Aorta (tissue), 5 donors: ENCODE measurements at regions not wholly inside any gene's neighbourhood (a gene's known extent, or its start where the extent isn't known, plus 50 kb on each side); places are given as distances from the start of the nearest gene placed in this dataset.
"Not testable (repeated sequence)": the region's sequence is repeated elsewhere in the genome, so short reads cannot be mapped to it uniquely, and the experiment has no call there.

Experiments used
- ATAC-seq: fragments of 200-7000 bp; cut with Tn5 transposase; one replicate; pipeline ENCODE4 v1.9.1; 2022; ENCODE audit warnings: moderate library complexity; ENCODE audit not compliant: low FRiP score
- DNase-seq, 2 donors: peaks; one replicate each; pipeline ENCODE4 v3.0.0-alpha.2; 2020
- H3K27ac ChIP-seq, 2 donors: one replicate each; pipeline ENCODE4 v1.5.1; 2013; ENCODE audit warnings: low read length in 2 of 2, mild to moderate bottlenecking in 2 of 2, moderate library complexity in 2 of 2, control low read depth in 1 of 2, inconsistent platforms in 1 of 2, low read depth in 1 of 2
- H3K27me3 ChIP-seq, 2 donors: one replicate each; pipeline ENCODE4 v1.6.1; 2013; ENCODE audit warnings: control low read depth in 1 of 2, low read length in 1 of 2, mild to moderate bottlenecking in 1 of 2, moderate library complexity in 1 of 2; ENCODE audit not compliant: insufficient read depth in 2 of 2, control insufficient read depth in 1 of 2
- H3K36me3 ChIP-seq, 2 donors: one replicate each; pipeline ENCODE4 v1.6.1; 2013; ENCODE audit warnings: control low read depth in 1 of 2, low read length in 1 of 2, mild to moderate bottlenecking in 1 of 2; ENCODE audit not compliant: insufficient read depth in 2 of 2, control insufficient read depth in 1 of 2
- H3K4me1 ChIP-seq, 2 donors: one replicate each; pipeline ENCODE4 v1.6.1; 2013; ENCODE audit warnings: low read length in 2 of 2, control low read depth in 1 of 2, mild to moderate bottlenecking in 1 of 2, moderate library complexity in 1 of 2; ENCODE audit not compliant: insufficient read depth in 2 of 2, control insufficient read depth in 1 of 2
- H3K4me3 ChIP-seq, 2 donors: one replicate each; pipeline ENCODE4 v1.5.1; 2013; ENCODE audit warnings: low read length in 2 of 2, control low read depth in 1 of 2, mild to moderate bottlenecking in 1 of 2
- H3K9me3 ChIP-seq: one replicate; pipeline ENCODE4 v1.6.1; 2013; ENCODE audit warnings: mild to moderate bottlenecking, low read length; ENCODE audit not compliant: control insufficient read depth
- WGBS, 2 donors: extraction: QIAGEN DNeasy Blood & Tissue Kit; methylation state at CpG; one replicate each; pipeline ENCODE4 v1.1.7; 2013; 5-methylcytosine and 5-hydroxymethylcytosine counted together
- intact Hi-C, 2 donors: fragments of 100-400 bp; cut with DNase I; formaldehyde crosslinking; loops; one replicate each; pipeline versions ENCODE4 v1.14.2 to v1.15.0; 2022
- donor health status: healthy with polysubstance abuse.
- donor health status: Bipolar disorder and iron deficiency.
- donor health status: DM: no; HTN: no; CAD: no.
- donor health status: DM: no; HTN: no; CAD: no.
- donor health status: DM: yes; HTN: yes; CAD: no.

- no peaks in the 10 kb centered on the region for H3K9me3 ChIP-seq
- no peaks in the 10 kb centered on the region for H3K36me3 ChIP-seq
- intact Hi-C loops, result no loop called here
- WGBS, 2 donors, result 97 to 98% methylated on average over 1 of the region's 1 CpG
- H3K4me3 ChIP-seq, result no peak overlapping the region
- no peak overlapping the region for H3K27ac ChIP-seq
- ATAC-seq, result no peak
- no peaks in the 10 kb centered on the region for H3K27me3 ChIP-seq
- DNase-seq, result no peak
- H3K4me1 ChIP-seq, result no peaks in the 10 kb centered on the region
These were observed 59.9 kb upstream of the SLC1A4 start for GRCh38 chr2:64929333-64929732.

- no peak for ATAC-seq
- WGBS, 2 donors, result 92 to 93% methylated on average over 1 of the region's 1 CpG
- H3K27ac ChIP-seq, result no peak overlapping the region
- DNase-seq, result no peak
- no peaks in the 10 kb centered on the region for H3K9me3 ChIP-seq
- no peaks in the 10 kb centered on the region for H3K27me3 ChIP-seq
- H3K4me1 ChIP-seq, result no peaks in the 10 kb centered on the region
- intact Hi-C loops, result no loop called here
- no peak overlapping the region for H3K4me3 ChIP-seq
- H3K36me3 ChIP-seq, result no peaks in the 10 kb centered on the region
These were observed 58.9 kb upstream of the SLC1A4 start for GRCh38 chr2:64930258-64930671.

- no peak overlapping the region for H3K4me3 ChIP-seq
- no peak for DNase-seq
- H3K36me3 ChIP-seq, result no peaks in the 10 kb centered on the region
- no peaks in the 10 kb centered on the region for H3K9me3 ChIP-seq
- ATAC-seq, result no peak
- no peaks in the 10 kb centered on the region for H3K27me3 ChIP-seq
- WGBS, 2 donors, result 94 to 95% methylated on average over 9 of the region's 9 CpGs
- no peak overlapping the region for H3K27ac ChIP-seq
- H3K4me1 ChIP-seq, result no peaks in the 10 kb centered on the region
- intact Hi-C loops, result no loop called here
These were observed 57.7 kb upstream of the SLC1A4 start for GRCh38 chr2:64931246-64932115.

GRCh38 chr2:64932116-64932370 is 57.2 kb upstream of the SLC1A4 start:
- Histone ChIP-seq H3K36me3 (no peaks in the 10 kb centered on the region), H3K4me3 (no peak overlapping the region), H3K27ac (no peak overlapping the region), H3K27me3 (no peaks in the 10 kb centered on the region), H3K9me3 (no peaks in the 10 kb centered on the region), H3K4me1 (no peaks in the 10 kb centered on the region)
- no peak for ATAC-seq
- no peak for DNase-seq
- intact Hi-C loops, result no loop called here
- WGBS, 2 donors, result 69 to 70% methylated on average over 1 of the region's 1 CpG

GRCh38 chr2:64932371-64933216 is 56.6 kb upstream of the SLC1A4 start:
- DNase-seq (no peak), ATAC-seq (no peak)
- 79 to 82% methylated on average over 9 of the region's 9 CpGs for WGBS, 2 donors
- H3K36me3 ChIP-seq, result no peaks in the 10 kb centered on the region
- intact Hi-C loops, result no loop called here
- no peaks in the 10 kb centered on the region for H3K4me1 ChIP-seq
- no peaks in the 10 kb centered on the region for H3K9me3 ChIP-seq
- H3K27me3 ChIP-seq, result no peaks in the 10 kb centered on the region
- H3K27ac ChIP-seq, result no peak overlapping the region
- no peak overlapping the region for H3K4me3 ChIP-seq

- H3K9me3 ChIP-seq, result no peaks in the 10 kb centered on the region
- no peak overlapping the region for H3K4me3 ChIP-seq
- H3K27me3 ChIP-seq, result no peaks in the 10 kb centered on the region
- DNase-seq, result no peak
- intact Hi-C loops, result no loop called here
- 88 to 96% methylated on average over 4 of the region's 4 CpGs for WGBS, 2 donors
- no peaks in the 10 kb centered on the region for H3K4me1 ChIP-seq
- no peak for ATAC-seq
- no peak overlapping the region for H3K27ac ChIP-seq
- no peaks in the 10 kb centered on the region for H3K36me3 ChIP-seq
These were observed 54.7 kb upstream of the SLC1A4 start for GRCh38 chr2:64934530-64934929.

GRCh38 chr2:64936809-64937208 is 52.4 kb upstream of the SLC1A4 start:
- 99 to 100% methylated on average over 1 of the region's 1 CpG for WGBS, 2 donors
- ATAC-seq (no peak), DNase-seq (no peak)
- no peak overlapping the region for H3K27ac ChIP-seq
- no peaks in the 10 kb centered on the region for H3K4me1 ChIP-seq
- no peaks in the 10 kb centered on the region for H3K9me3 ChIP-seq
- H3K36me3 ChIP-seq, result no peaks in the 10 kb centered on the region
- H3K4me3 ChIP-seq, result no peak overlapping the region
- H3K27me3 ChIP-seq, result no peaks in the 10 kb centered on the region
- intact Hi-C loops, result no loop called here

- intact Hi-C loops, H3K4me3 ChIP-seq, H3K9me3 ChIP-seq, H3K4me1 ChIP-seq, ATAC-seq, H3K27me3 ChIP-seq, DNase-seq, H3K36me3 ChIP-seq, H3K27ac ChIP-seq: not testable (repeated sequence)
- WGBS, 2 donors, result 90 to 91% methylated on average over 5 of the region's 5 CpGs
These were observed 51.9 kb upstream of the SLC1A4 start for GRCh38 chr2:64937314-64937686.
